NCI-H187 treated with DMSO at 0.1 percent for 48 hours (cell line): ENCODE measurements at regions not wholly inside any gene's neighbourhood (a gene's known extent, or its start where the extent isn't known, plus 50 kb on each side); places are given as distances from the start of the nearest gene placed in this dataset.

ENCODE experiments used
- DNase-seq: peaks from one replicate; lab custom pipeline; 2025; lab: John Stamatoyannopoulos, UW

GRCh38 chr1:80910426-80910825 lies 890.3 kb upstream of the ADGRL2 start:
- no peak for DNase-seq

GRCh38 chr1:80909172-80909784 lies 891.5 kb upstream of the ADGRL2 start:
- no peak for DNase-seq

- no peak for DNase-seq
These were observed 903.9 kb upstream of the ADGRL2 start for GRCh38 chr1:80896781-80897356.

- DNase-seq: no peak
These were observed 905.8 kb upstream of the ADGRL2 start for GRCh38 chr1:80894921-80895320.

- no peak for DNase-seq
These were observed 907.6 kb upstream of the ADGRL2 start for GRCh38 chr1:80893115-80893514.

GRCh38 chr1:80892539-80892938 lies 908.2 kb upstream of the ADGRL2 start:
- no peak for DNase-seq

GRCh38 chr1:80891871-80892270 lies 908.9 kb upstream of the ADGRL2 start:
- DNase-seq: no peak

GRCh38 chr1:80882553-80882952 lies 918.2 kb upstream of the ADGRL2 start:
- no peak for DNase-seq

- DNase-seq: no peak
These were observed 922.4 kb upstream of the ADGRL2 start for GRCh38 chr1:80878343-80878742.

GRCh38 chr1:80876035-80876434 lies 924.7 kb upstream of the ADGRL2 start:
- no peak for DNase-seq

- no peak for DNase-seq
These were observed 931.4 kb upstream of the ADGRL2 start for GRCh38 chr1:80869299-80869698.

- no peak for DNase-seq
These were observed 952.8 kb upstream of the ADGRL2 start for GRCh38 chr1:80847904-80848303.

GRCh38 chr1:80846966-80847365 lies 953.8 kb upstream of the ADGRL2 start:
- DNase-seq: no peak

GRCh38 chr1:80842796-80843195 lies 957.9 kb upstream of the ADGRL2 start:
- DNase-seq: no peak

- no peak for DNase-seq
These were observed 959.5 kb upstream of the ADGRL2 start for GRCh38 chr1:80841261-80841660.

GRCh38 chr1:80837066-80837465 lies 963.7 kb upstream of the ADGRL2 start:
- no peak for DNase-seq

GRCh38 chr1:80836505-80836904 lies 964.2 kb upstream of the ADGRL2 start:
- DNase-seq: no peak

GRCh38 chr1:80827666-80828065 lies 973.1 kb upstream of the ADGRL2 start:
- DNase-seq: no peak

- DNase-seq: no peak
These were observed 975.7 kb upstream of the ADGRL2 start for GRCh38 chr1:80825067-80825466.

- no peak for DNase-seq
These were observed 982.5 kb upstream of the ADGRL2 start for GRCh38 chr1:80818211-80818610.

GRCh38 chr1:80807981-80808380 lies 992.8 kb upstream of the ADGRL2 start:
- no peak for DNase-seq

GRCh38 chr1:80806431-80806830 lies 994.3 kb upstream of the ADGRL2 start:
- no peak for DNase-seq

GRCh38 chr1:80801695-80802094 lies 999.0 kb upstream of the ADGRL2 start:
- DNase-seq: no peak

GRCh38 chr1:80799457-80799856 lies 1001.3 kb upstream of the ADGRL2 start:
- no peak for DNase-seq
